ENCODE measurements at regions not wholly inside any gene's neighbourhood (a gene's known extent, or its start where the extent isn't known, plus 50 kb on each side); places are given as distances from the start of the nearest gene placed in this dataset.

DNA sequence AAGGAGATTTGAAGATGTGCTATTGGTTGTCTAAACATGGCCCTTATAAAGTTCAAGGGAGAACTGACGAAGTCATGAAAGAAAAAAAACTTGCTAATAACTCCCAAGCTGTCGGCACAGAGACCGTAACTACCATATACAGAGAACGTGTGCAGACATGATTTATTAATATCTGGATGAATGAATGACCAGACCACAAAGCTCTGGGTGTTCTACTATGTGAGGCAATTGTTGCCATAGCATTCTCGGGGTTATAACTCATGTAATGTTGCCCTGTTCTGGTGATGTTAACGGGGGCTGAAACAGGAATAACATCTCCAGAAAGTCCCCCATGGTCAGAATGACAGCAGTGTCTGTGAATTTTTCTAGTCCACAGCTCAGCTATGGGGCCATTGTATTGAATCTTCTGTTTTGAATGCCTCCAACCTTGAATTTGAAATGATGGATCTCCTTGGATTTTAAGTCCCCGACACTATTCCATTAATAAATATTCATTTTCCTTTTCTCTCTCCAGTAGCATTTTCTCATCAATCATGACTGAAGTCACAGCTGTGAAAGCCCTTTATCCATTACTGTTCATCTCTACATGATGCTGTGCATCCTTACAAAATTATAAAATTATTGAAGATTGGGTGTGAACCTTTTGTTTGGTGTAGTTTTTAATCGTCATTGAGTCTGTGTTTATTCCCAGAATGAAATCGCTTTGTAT is 483.4 kb upstream of the KLHL29 start:
- H4K91ac ChIP-seq (ENCODE audit: insufficient read depth, low read depth, low read length) = no peak overlapping the region
- no peak overlapping the region for H3K23ac ChIP-seq (ENCODE audit: low read depth, low read length)
- no peak overlapping the region for H2AK9ac ChIP-seq (replicated peaks; ENCODE audit: low read depth, low read length, poor library complexity)
- no peak overlapping the region for H3K56ac ChIP-seq (ENCODE audit: extremely low read depth, insufficient read depth, low read length)
- H2BK5ac ChIP-seq (ENCODE audit: low read depth, low read length, poor library complexity, severe bottlenecking) = no peak overlapping the region
- no peaks in the 10 kb centered on the region for H3K36me3 ChIP-seq (ENCODE audit: control insufficient read depth, insufficient read depth, low read length)
- H3K4me1 ChIP-seq (ENCODE audit: control insufficient read depth, insufficient read depth, low read length) = no peaks in the 10 kb centered on the region
- H3K4me3 ChIP-seq (ENCODE audit: insufficient read depth, low read depth, low read length) = no peak overlapping the region
- H2BK20ac ChIP-seq (ENCODE audit: low read depth, low read length) = no peak overlapping the region
- ChIA-PET CTCF (no interaction called here), POLR2A (ENCODE audit: unreplicated experiment) (no interaction called here)
- no peaks in the 10 kb centered on the region for H3K9me1 ChIP-seq (ENCODE audit: insufficient read depth, low read length)
- in situ Hi-C loops (cut with MboI; ENCODE audit: low sequenced_read_pairs) (no loop called here), intact Hi-C loops (cut with micrococcal nuclease) (no loop called here), dilution Hi-C loops (cut with HindIII; ENCODE audit: low sequenced_read_pairs, unreplicated experiment) (no loop called here)
- no peaks in the 10 kb centered on the region for H3K27me3 ChIP-seq (ENCODE audit: control insufficient read depth, insufficient read depth, low read length)
- H3K18ac ChIP-seq (ENCODE audit: low read depth, low read length) = no peak overlapping the region
- H3K79me1 ChIP-seq (ENCODE audit: low read depth in 1 of 2, low read length in 2 of 2) = no peaks in the 10 kb centered on the region
- H3K4me2 ChIP-seq (ENCODE audit: low read depth, low read length) = no peak overlapping the region
- H3K9ac ChIP-seq (ENCODE audit: low read depth, low read length) = no peak overlapping the region
- no peak overlapping the region for H2AFZ ChIP-seq (replicated peaks; ENCODE audit: low read length, poor library complexity)
- DNase-seq = no peak
- BruUV-seq (replicated peaks) = no TSS peak
- H3K9me3 ChIP-seq (ENCODE audit: control insufficient read depth, insufficient read depth, low read length) = peaks cover 10% of the 10 kb centered on the region
- H2BK15ac ChIP-seq (ENCODE audit: low read depth, low read length) = no peak overlapping the region
- no peak overlapping the region for H4K8ac ChIP-seq (ENCODE audit: low read depth in 2 of 2, low read length in 2 of 2)
- H3K27ac ChIP-seq (ENCODE audit: insufficient read depth, low read length) = no peak overlapping the region
- no peak for ATAC-seq (ENCODE audit: low read depth)
- 20% methylated on average over 2 of the region's 9 CpGs; no CpG with 5 or more reads in 1 of the 2 experiments for WGBS, 2 experiments (ENCODE audit: extremely low coverage in 2 of 2, insufficient read length in 1 of 2)
- H4K20me1 ChIP-seq (ENCODE audit: insufficient read depth, low read length) = no peaks in the 10 kb centered on the region
- no peak overlapping the region for H2BK120ac ChIP-seq (ENCODE audit: low read depth, low read length)
- TF ChIP-seq MAZ (IDR thresholded peaks at IDR 0.05; ENCODE audit: borderline replicate concordance, low read depth, low read length) (no peak), BHLHE40 (IDR thresholded peaks at IDR 0.05; ENCODE audit: low read depth, low read length) (no peak), MXI1 (IDR thresholded peaks at IDR 0.05; ENCODE audit: borderline replicate concordance, low read depth, low read length) (no peak), NFE2L2 (IDR thresholded peaks at IDR 0.05; ENCODE audit: low read depth, low read length) (no peak), MAFK (IDR thresholded peaks at IDR 0.05; ENCODE audit: low read depth, low read length) (no peak), RAD21 (IDR thresholded peaks at IDR 0.05; ENCODE audit: low read length) (no peak), CEBPB (IDR thresholded peaks at IDR 0.05; ENCODE audit: low read depth, low read length) (no peak), CHD1 (IDR thresholded peaks at IDR 0.05; ENCODE audit: low read depth, low read length) (no peak), RFX5 (IDR thresholded peaks at IDR 0.05; ENCODE audit: low read depth, low read length) (no peak), FOS (IDR thresholded peaks at IDR 0.05; ENCODE audit: low read depth, low read length) (no peak), POLR2A (IDR thresholded peaks at IDR 0.05; ENCODE audit: low read depth, low read length) (no peak), RCOR1 (IDR thresholded peaks at IDR 0.05; ENCODE audit: insufficient replicate concordance, low read length) (no peak), SMC3 (IDR thresholded peaks at IDR 0.05; ENCODE audit: low read depth, low read length) (no peak)
- TF ChIP-seq, protein P1, sequence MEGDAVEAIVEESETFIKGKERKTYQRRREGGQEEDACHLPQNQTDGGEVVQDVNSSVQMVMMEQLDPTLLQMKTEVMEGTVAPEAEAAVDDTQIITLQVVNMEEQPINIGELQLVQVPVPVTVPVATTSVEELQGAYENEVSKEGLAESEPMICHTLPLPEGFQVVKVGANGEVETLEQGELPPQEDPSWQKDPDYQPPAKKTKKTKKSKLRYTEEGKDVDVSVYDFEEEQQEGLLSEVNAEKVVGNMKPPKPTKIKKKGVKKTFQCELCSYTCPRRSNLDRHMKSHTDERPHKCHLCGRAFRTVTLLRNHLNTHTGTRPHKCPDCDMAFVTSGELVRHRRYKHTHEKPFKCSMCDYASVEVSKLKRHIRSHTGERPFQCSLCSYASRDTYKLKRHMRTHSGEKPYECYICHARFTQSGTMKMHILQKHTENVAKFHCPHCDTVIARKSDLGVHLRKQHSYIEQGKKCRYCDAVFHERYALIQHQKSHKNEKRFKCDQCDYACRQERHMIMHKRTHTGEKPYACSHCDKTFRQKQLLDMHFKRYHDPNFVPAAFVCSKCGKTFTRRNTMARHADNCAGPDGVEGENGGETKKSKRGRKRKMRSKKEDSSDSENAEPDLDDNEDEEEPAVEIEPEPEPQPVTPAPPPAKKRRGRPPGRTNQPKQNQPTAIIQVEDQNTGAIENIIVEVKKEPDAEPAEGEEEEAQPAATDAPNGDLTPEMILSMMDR (conservative IDR thresholded peaks at IDR 0.05; ENCODE audit: low read depth, low read length) = no peak
- TF ChIP-seq, protein P2, sequence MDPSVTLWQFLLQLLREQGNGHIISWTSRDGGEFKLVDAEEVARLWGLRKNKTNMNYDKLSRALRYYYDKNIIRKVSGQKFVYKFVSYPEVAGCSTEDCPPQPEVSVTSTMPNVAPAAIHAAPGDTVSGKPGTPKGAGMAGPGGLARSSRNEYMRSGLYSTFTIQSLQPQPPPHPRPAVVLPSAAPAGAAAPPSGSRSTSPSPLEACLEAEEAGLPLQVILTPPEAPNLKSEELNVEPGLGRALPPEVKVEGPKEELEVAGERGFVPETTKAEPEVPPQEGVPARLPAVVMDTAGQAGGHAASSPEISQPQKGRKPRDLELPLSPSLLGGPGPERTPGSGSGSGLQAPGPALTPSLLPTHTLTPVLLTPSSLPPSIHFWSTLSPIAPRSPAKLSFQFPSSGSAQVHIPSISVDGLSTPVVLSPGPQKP (IDR thresholded peaks at IDR 0.05; ENCODE audit: borderline replicate concordance, low read depth, low read length) = no peak
- TF ChIP-seq, protein P3, sequence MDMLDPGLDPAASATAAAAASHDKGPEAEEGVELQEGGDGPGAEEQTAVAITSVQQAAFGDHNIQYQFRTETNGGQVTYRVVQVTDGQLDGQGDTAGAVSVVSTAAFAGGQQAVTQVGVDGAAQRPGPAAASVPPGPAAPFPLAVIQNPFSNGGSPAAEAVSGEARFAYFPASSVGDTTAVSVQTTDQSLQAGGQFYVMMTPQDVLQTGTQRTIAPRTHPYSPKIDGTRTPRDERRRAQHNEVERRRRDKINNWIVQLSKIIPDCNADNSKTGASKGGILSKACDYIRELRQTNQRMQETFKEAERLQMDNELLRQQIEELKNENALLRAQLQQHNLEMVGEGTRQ (IDR thresholded peaks at IDR 0.05; ENCODE audit: low read depth, low read length) = no peak
- no peak overlapping the region for H3K14ac ChIP-seq (replicated peaks; ENCODE audit: low read depth, low read length)
- no peak overlapping the region for H3K4ac ChIP-seq (ENCODE audit: low read depth, low read length)
- no peak overlapping the region for H4K5ac ChIP-seq (ENCODE audit: low read depth, low read length)
- H2AK5ac ChIP-seq (ENCODE audit: low read depth, low read length) = no peak overlapping the region

All from IMR-90 (cell line).